NCI-H2171 (cell line): ENCODE measurements at regions not wholly inside any gene's neighbourhood (a gene's known extent, or its start where the extent isn't known, plus 50 kb on each side); places are given as distances from the start of the nearest gene placed in this dataset.

ENCODE experiments used
- DNase-seq: peaks from one replicate; lab custom pipeline; 2025; lab: John Stamatoyannopoulos, UW

GRCh38 chr13:76750126-76750525, 136.1 kb downstream of the KCTD12 start:
- DNase-seq: no peak

GRCh38 chr13:76745261-76746200, 140.7 kb downstream of the KCTD12 start:
- no peak for DNase-seq

GRCh38 chr13:76741624-76742023, 144.6 kb downstream of the KCTD12 start:
- no peak for DNase-seq

- DNase-seq: no peak
Measured at GRCh38 chr13:76741046-76741445, 145.2 kb downstream of the KCTD12 start.

- DNase-seq: no peak
Measured at GRCh38 chr13:76738616-76739015, 147.6 kb downstream of the KCTD12 start.

GRCh38 chr13:76737526-76737925, 148.7 kb downstream of the KCTD12 start:
- no peak for DNase-seq

- DNase-seq: no peak
Measured at GRCh38 chr13:76735641-76736040, 150.6 kb downstream of the KCTD12 start.

GRCh38 chr13:76733671-76734070, 152.5 kb downstream of the KCTD12 start:
- DNase-seq: no peak

GRCh38 chr13:76732367-76732766, 153.8 kb downstream of the KCTD12 start:
- no peak for DNase-seq

- no peak for DNase-seq
Measured at GRCh38 chr13:76730220-76730619, 156.0 kb downstream of the KCTD12 start.

GRCh38 chr13:76729691-76730090, 156.5 kb downstream of the KCTD12 start:
- DNase-seq: no peak

GRCh38 chr13:76725896-76726295, 160.3 kb downstream of the KCTD12 start:
- no peak for DNase-seq

GRCh38 chr13:76725211-76725610, 161.0 kb downstream of the KCTD12 start:
- DNase-seq: no peak

- no peak for DNase-seq
Measured at GRCh38 chr13:76724421-76724820, 161.8 kb downstream of the KCTD12 start.

- no peak for DNase-seq
Measured at GRCh38 chr13:76723551-76724232, 162.5 kb downstream of the KCTD12 start.

- DNase-seq: no peak
Measured at GRCh38 chr13:76722782-76723181, 163.4 kb downstream of the KCTD12 start.

GRCh38 chr13:76720821-76721220, 165.4 kb downstream of the KCTD12 start:
- no peak for DNase-seq

GRCh38 chr13:76720416-76720815, 165.8 kb downstream of the KCTD12 start:
- no peak for DNase-seq

GRCh38 chr13:76719955-76720354, 166.2 kb downstream of the KCTD12 start:
- no peak for DNase-seq

- DNase-seq: no peak
Measured at GRCh38 chr13:76717092-76717491, 169.1 kb downstream of the KCTD12 start.

- DNase-seq: no peak
Measured at GRCh38 chr13:76715621-76716020, 170.6 kb downstream of the KCTD12 start.

- no peak for DNase-seq
Measured at GRCh38 chr13:76715075-76715474, 171.1 kb downstream of the KCTD12 start.

- no peak for DNase-seq
Measured at GRCh38 chr13:76713280-76713679, 172.9 kb downstream of the KCTD12 start.
